ENCODE measurements at regions not wholly inside any gene's neighbourhood (a gene's known extent, or its start where the extent isn't known, plus 50 kb on each side); places are given as distances from the start of the nearest gene placed in this dataset.

DNA sequence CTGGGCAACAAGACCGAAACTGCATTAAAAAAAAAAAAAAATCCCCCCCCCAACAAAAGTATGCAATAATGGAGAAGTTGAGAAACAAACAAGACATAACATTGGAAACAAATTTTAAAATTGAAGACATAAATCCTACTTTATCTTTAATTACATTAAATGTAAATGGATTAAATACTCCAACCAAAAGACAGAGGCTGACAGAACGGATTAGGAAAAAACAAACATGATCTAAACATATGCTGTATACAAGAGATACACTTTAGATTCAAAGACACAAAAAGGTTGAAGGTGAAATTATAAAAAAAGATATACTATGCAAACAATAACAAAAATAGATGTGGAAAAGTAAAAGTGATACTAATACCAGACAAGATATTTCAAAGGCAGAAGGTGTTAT is 350.8 kb upstream of the RGPD4 start:
- no peak for TF ChIP-seq POLR2AphosphoS5 (IDR thresholded peaks at IDR 0.05)
- TF ChIP-seq, protein P1, sequence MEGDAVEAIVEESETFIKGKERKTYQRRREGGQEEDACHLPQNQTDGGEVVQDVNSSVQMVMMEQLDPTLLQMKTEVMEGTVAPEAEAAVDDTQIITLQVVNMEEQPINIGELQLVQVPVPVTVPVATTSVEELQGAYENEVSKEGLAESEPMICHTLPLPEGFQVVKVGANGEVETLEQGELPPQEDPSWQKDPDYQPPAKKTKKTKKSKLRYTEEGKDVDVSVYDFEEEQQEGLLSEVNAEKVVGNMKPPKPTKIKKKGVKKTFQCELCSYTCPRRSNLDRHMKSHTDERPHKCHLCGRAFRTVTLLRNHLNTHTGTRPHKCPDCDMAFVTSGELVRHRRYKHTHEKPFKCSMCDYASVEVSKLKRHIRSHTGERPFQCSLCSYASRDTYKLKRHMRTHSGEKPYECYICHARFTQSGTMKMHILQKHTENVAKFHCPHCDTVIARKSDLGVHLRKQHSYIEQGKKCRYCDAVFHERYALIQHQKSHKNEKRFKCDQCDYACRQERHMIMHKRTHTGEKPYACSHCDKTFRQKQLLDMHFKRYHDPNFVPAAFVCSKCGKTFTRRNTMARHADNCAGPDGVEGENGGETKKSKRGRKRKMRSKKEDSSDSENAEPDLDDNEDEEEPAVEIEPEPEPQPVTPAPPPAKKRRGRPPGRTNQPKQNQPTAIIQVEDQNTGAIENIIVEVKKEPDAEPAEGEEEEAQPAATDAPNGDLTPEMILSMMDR (IDR thresholded peaks at IDR 0.05): no peak

Measured in upper lobe of left lung (tissue), 4 donors.